ENCODE measurements at regions not wholly inside any gene's neighbourhood (a gene's known extent, or its start where the extent isn't known, plus 50 kb on each side); places are given as distances from the start of the nearest gene placed in this dataset.

DNA sequence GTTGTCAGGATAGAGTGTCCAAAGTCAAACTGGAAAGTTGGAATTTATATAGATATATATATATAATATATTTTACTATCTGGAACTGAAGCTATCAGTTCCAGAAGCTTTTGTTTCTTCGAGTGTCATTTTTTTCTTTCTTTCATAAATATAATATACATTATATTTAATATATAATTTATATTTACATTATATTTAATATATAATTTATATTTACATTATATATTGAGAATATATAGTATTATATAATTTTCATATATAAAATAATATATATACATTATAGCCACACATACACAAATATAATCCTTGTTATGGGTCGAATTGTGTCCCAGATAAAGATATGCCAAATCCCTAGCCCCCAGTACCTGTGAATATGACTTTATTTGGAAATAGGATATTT is 842.3 kb upstream of the LRRC4C start:
- Histone ChIP-seq H3K9me3 (replicated peaks) (no peaks in the 10 kb centered on the region), H3K4me1 (no peaks in the 10 kb centered on the region), H3K36me3 (no peaks in the 10 kb centered on the region), H3K4me3 (no peak overlapping the region), H3K27ac (no peak overlapping the region), H3K27me3 (no peaks in the 10 kb centered on the region)
- no peak for DNase-seq

DNA sequence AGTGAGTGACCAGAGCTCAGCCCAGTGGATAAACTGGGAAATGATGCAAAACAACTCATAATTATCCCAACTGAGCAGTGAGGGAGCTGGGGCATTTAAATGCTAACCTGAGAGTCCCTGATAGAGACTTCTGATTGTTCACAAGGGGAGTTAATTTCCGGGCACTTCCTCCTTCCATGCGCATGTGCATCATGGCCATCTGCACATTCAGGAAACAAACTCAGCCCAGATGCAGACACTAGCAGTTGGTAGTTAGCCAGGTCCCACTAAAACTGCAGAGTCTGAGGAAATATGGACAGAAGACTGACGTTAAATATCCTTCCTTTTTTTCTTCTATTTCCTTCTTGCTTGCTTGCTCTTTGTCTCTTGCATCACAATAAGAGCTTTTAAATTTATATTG is 852.1 kb upstream of the LRRC4C start:
- H3K27me3 ChIP-seq, result no peaks in the 10 kb centered on the region
- H3K4me1 ChIP-seq, result no peaks in the 10 kb centered on the region
- DNase-seq, result no peak
- H3K36me3 ChIP-seq, result no peaks in the 10 kb centered on the region
- no peaks in the 10 kb centered on the region for H3K9me3 ChIP-seq (replicated peaks)
- H3K27ac ChIP-seq, result no peak overlapping the region
- no peak overlapping the region for H3K4me3 ChIP-seq

DNA sequence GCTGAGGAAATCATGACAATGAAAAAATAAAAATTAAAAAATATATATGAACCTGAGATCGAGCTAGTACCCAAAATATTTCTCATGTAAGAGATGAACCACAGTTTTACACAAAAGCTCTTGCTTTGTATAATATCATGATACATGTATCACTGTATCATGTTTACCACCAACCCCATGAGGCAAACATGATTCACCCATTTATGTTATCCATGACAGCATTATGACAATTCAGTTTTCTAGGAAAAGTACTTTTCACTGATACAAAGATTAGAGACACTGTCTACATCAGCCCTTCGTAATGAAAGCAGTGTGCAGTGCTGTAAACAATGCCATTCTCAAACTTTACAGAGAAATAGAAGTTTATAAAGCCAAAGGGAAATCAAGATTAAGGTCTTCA is 852.5 kb upstream of the LRRC4C start:
- no peaks in the 10 kb centered on the region for H3K9me3 ChIP-seq (replicated peaks)

DNA sequence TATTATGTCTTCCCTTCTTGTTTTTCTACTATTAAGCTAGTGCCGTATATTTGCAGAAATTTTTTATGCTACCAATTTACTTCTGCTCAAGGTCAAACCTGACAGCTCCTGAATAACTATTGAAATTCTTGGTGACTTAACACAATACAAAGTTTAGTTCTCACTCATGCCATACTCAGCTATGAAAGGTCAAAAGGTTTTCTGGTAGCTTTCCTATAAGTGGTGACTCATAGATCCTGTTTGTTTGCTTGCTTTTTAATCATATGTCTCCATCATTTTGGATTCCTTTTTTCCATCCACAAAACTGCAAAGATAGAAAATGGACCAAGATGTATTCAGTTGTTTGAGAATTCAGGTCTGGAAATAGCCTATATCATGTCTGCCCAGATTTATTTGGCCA is 855.8 kb upstream of the LRRC4C start:
- no peaks in the 10 kb centered on the region for H3K4me1 ChIP-seq
- no peak overlapping the region for H3K4me3 ChIP-seq
- no peak overlapping the region for H3K27ac ChIP-seq
- no peaks in the 10 kb centered on the region for H3K36me3 ChIP-seq
- no peaks in the 10 kb centered on the region for H3K27me3 ChIP-seq
- no peaks in the 10 kb centered on the region for H3K9me3 ChIP-seq (replicated peaks)
- DNase-seq, result no peak

More for the DNA sequence above, 852.5 kb upstream of the LRRC4C start:
- no peaks in the 10 kb centered on the region for H3K36me3 ChIP-seq
- H3K27me3 ChIP-seq, result no peaks in the 10 kb centered on the region
- no peak overlapping the region for H3K27ac ChIP-seq
- H3K4me3 ChIP-seq, result no peak overlapping the region
- no peak for DNase-seq
- no peaks in the 10 kb centered on the region for H3K4me1 ChIP-seq

DNA sequence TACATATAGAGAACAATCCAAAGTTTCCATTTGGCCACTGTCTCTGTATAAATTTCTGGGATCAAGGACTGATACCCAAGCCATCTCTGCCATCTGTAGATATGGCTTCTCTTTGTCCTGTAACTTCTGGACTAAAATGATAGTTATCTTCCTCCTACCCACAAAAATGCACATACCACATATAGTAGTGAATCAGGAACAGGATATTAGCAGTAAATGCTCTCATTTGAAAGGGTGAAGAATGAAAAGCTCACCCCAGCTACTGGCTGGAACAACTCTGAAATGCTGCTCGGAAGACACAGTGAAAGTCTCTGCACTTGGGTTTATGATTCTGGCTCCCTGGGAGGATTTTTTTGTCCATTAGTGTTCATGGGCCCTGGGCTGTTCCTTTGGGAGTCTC is 856.4 kb upstream of the LRRC4C start:
- H3K4me3 ChIP-seq, result no peak overlapping the region
- no peaks in the 10 kb centered on the region for H3K27me3 ChIP-seq
- H3K4me1 ChIP-seq, result no peaks in the 10 kb centered on the region
- H3K9me3 ChIP-seq (replicated peaks), result no peaks in the 10 kb centered on the region
- H3K27ac ChIP-seq, result no peak overlapping the region
- DNase-seq, result no peak
- H3K36me3 ChIP-seq, result no peaks in the 10 kb centered on the region

DNA sequence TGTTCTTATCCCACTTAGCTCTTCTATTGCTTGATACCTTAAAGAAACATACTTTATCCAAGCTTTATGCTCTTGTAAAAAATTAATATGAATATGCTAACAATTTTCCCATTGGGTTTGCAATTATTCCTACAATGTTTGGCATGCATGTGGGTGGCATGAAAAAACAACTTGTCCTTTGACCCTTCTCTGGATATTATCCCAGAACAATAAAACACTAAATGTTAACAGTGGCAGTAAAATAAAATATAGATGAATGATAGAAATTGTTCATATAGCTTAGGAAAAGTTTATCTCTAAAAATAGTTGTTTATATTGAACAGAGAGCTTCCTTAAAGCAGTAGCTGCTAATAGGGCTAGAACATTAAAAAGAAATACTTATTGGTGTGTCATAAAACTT is 860.5 kb upstream of the LRRC4C start:
- Histone ChIP-seq H3K4me1 (no peaks in the 10 kb centered on the region), H3K36me3 (no peaks in the 10 kb centered on the region), H3K27ac (no peak overlapping the region), H3K4me3 (no peak overlapping the region), H3K9me3 (replicated peaks) (no peaks in the 10 kb centered on the region), H3K27me3 (no peaks in the 10 kb centered on the region)
- DNase-seq, result no peak

DNA sequence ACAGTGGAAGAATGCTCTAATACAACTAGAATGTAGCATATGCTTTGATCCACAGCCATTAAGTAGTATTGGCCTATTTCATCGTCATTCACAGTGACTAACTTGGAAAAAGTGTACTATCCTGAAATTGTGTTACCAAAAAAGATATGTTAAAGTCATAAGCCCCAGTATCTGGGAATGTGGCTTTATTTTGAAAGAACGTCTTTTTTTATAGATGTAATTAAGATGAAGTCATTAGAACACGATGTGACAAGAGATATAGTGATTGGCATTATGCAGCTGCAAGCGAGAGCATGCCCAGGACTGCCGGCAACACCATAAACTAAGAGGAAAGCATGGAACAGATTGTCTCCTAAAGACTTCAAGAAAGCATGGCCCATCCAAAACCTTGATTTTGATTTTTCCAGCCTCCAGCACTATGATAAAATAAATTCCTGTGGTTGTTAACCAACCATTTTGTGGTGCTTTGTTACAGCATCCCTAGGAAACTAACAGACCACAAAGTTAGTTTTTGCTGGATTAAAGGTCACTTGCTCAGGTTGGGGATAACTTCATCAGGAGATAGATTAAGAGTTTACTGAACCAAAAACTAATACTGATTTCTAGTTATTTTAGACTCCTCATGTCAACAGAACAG is 870.6 kb upstream of the LRRC4C start:
- no peaks in the 10 kb centered on the region for H3K27me3 ChIP-seq
- no peaks in the 10 kb centered on the region for H3K4me1 ChIP-seq
- no peak overlapping the region for H3K4me3 ChIP-seq
- H3K9me3 ChIP-seq (replicated peaks), result no peaks in the 10 kb centered on the region
- no peak overlapping the region for H3K27ac ChIP-seq
- DNase-seq, result no peak
- H3K36me3 ChIP-seq, result no peaks in the 10 kb centered on the region

DNA sequence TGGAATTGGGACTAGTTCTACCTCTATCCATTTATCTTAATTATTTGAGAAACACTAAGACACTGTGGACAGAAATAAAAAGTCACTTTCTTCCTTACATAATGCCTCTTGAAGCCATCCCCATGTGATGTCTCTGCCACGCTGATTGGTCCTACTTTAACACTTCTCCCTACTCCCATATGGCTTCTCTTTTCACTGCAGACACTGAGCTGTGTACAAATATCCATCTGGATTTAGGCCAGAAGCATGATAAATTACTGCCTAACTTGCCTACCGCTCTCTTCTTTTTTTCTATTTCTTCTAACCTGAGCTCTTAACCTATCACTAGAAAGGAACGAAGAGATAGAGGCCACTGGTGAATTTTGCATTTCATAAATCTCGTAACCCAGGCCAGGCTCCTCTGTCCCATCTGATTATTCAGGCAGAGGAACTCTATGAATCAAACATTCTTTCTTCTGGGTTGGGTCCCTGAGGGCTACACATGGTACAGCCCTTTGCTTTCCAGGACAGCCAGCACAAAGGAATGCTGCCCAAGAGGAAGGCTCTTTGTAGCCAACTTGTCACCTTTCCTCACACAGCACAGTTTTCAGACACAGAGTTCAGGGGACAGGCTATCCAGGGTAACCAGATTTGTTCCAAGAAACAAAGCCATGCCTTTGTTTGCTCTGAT is 878.5 kb upstream of the LRRC4C start:
- Histone ChIP-seq H3K27ac (no peak overlapping the region), H3K9me3 (replicated peaks) (no peaks in the 10 kb centered on the region), H3K4me3 (no peak overlapping the region), H3K36me3 (no peaks in the 10 kb centered on the region), H3K27me3 (no peaks in the 10 kb centered on the region; the same call in 1 of the 2 replicates), H3K4me1 (no peaks in the 10 kb centered on the region)
- no peak for DNase-seq

DNA sequence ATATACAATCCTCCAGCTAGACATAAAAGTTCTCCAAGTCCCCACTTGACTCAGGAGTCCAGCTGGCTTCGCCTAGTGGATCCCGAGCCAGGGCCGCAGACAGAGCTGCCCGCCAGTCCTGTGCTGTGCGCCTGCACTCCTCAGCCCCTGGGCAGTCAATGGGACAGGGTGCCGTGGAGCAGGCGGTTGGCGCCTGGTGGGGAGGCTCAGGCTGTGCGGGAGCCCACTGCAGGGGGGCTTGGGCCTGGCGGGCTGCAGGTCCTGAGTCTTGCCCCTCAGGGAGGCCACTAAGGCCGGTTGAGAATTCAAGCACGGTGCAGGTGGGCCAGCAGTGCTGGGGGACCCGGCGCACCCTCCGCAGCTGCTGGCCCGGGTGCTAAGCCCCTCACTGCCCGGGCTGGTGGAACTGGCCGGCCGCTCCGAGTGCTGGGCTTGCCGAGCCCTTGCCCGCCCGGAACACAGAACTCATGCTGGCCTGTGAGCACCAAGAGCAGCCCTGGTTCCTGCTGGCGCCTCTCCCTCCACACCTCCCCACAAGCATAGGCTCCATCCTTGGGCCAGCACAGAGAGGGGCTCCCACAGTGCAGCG is 884.8 kb upstream of the LRRC4C start:
- no peaks in the 10 kb centered on the region for H3K36me3 ChIP-seq
- H3K4me1 ChIP-seq, result no peaks in the 10 kb centered on the region
- H3K27me3 ChIP-seq, result no peaks in the 10 kb centered on the region; the same call in 1 of the 2 replicates
- no peak for DNase-seq
- no peak overlapping the region for H3K27ac ChIP-seq
- no peak overlapping the region for H3K4me3 ChIP-seq
- no peaks in the 10 kb centered on the region for H3K9me3 ChIP-seq (replicated peaks)

DNA sequence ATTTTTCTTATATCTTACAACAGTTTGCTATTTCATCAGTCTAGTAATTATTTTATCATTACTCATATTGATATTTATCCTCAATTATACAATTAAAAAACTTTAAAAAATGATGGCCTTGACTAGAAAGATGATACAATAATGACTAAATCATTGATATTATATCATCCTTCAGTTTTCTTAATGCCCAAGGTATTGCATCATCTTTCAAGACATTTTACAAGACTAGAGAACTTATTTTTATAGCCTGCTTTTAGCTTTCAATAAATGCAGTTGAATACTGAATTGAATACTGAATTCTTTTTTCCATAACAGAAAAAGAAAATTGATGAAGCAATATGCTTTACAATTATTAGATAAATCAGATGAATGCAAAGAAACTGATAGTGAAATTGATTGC is 886.5 kb upstream of the LRRC4C start:
- H3K36me3 ChIP-seq, result no peaks in the 10 kb centered on the region
- no peaks in the 10 kb centered on the region for H3K4me1 ChIP-seq
- no peaks in the 10 kb centered on the region for H3K9me3 ChIP-seq (replicated peaks)
- H3K27me3 ChIP-seq, result no peaks in the 10 kb centered on the region; the same call in 1 of the 2 replicates
- no peak for DNase-seq
- no peak overlapping the region for H3K4me3 ChIP-seq
- no peak overlapping the region for H3K27ac ChIP-seq

DNA sequence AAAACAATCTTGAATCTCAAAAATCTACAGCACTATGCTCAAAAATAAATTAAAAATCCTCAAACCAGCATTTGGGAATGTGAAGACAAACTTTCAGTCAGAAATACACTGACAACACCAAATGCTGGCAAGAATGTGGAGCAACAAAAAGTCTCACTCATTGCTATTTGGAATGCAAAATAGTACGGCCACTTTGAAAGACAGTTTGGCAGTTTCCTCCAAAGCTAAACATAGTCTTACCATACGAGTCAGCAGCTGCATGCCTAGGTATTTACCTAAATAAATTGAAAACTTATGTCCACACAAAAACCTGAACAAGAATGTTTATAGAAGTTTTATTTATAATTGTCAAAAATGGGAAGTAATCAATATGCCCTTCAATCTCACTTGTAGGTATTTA is 904.2 kb upstream of the LRRC4C start:
- H3K27ac ChIP-seq, result no peak overlapping the region
- H3K4me1 ChIP-seq, result no peaks in the 10 kb centered on the region
- H3K4me3 ChIP-seq, result no peak overlapping the region
- no peak for DNase-seq
- H3K9me3 ChIP-seq (replicated peaks), result no peaks in the 10 kb centered on the region
- no peaks in the 10 kb centered on the region for H3K36me3 ChIP-seq
- no peaks in the 10 kb centered on the region for H3K27me3 ChIP-seq

DNA sequence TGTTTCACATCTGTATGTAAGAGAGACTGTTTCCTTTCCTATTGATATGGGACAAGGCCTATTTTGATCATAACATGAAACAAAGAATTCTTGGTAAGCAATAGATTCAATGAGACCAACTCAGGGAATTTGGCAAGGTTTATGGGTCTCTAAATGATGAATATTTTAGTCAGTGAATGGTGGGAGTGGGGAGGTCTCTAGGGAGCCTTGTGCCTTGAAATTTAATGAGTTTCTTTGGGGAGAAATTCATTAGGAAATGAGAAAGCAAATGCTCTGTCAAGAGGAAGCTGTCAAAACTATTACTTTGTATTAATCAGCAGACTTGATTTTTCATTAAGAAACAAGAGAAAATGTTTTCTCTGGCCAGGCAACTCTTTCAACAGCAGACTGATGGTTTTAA is 921.7 kb upstream of the API5 start:
- Histone ChIP-seq H3K27ac (no peak overlapping the region), H3K27me3 (no peaks in the 10 kb centered on the region), H3K4me1 (no peaks in the 10 kb centered on the region), H3K4me3 (no peak overlapping the region), H3K9me3 (replicated peaks) (no peaks in the 10 kb centered on the region), H3K36me3 (no peaks in the 10 kb centered on the region)
- DNase-seq, result no peak

DNA sequence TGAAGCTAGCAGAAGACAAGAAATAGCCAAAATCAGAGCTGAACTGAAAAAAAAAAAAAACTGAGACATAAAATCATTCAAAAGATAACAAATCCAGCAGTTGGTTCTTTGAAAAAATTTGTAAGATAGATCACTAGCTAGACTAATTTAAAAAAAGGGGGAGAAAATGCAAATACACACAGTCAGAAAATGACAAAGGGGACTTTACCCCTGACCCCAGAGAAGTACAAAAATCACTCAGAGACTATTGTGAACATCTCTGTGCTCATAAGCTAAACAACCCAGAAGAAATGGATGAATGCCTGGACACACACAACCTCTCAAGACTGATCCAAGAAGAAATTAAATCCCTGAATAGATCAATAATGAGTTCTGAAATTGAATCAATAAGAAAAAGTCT is 914.3 kb upstream of the API5 start:
- Histone ChIP-seq H3K27ac (no peak overlapping the region), H3K4me3 (no peak overlapping the region), H3K27me3 (no peaks in the 10 kb centered on the region), H3K4me1 (no peaks in the 10 kb centered on the region), H3K36me3 (no peaks in the 10 kb centered on the region), H3K9me3 (replicated peaks) (no peaks in the 10 kb centered on the region)
- no peak for DNase-seq

DNA sequence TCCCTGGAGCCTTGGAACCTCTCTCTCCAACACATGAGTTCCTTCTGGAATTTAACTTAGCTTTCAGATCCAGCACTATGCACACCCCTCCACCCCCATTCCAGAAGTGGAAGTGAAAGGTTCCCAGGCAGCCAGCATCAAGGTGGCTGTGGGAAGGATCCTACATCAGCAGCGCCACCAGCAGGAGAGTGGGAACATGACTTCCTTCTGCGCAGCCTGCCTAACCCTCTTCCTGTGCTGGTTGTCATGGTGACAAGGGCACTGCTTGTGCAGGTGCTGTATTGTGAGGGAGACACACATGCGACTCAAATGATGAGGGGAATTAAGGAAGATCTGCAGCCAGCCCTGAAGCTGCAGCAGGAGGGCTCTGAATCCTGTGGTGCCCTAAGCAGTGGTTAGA is 904.5 kb upstream of the API5 start:
- Histone ChIP-seq H3K27ac (no peak overlapping the region), H3K9me3 (replicated peaks) (no peaks in the 10 kb centered on the region), H3K36me3 (0 out of 2 replicates have a peak, but pooled peaks cover 2% of the 10 kb centered on the region), H3K4me3 (no peak overlapping the region), H3K27me3 (no peaks in the 10 kb centered on the region; the same call in 1 of the 2 replicates), H3K4me1 (no peaks in the 10 kb centered on the region)
- peak; percentile 15 to 31 for DNase-seq

DNA sequence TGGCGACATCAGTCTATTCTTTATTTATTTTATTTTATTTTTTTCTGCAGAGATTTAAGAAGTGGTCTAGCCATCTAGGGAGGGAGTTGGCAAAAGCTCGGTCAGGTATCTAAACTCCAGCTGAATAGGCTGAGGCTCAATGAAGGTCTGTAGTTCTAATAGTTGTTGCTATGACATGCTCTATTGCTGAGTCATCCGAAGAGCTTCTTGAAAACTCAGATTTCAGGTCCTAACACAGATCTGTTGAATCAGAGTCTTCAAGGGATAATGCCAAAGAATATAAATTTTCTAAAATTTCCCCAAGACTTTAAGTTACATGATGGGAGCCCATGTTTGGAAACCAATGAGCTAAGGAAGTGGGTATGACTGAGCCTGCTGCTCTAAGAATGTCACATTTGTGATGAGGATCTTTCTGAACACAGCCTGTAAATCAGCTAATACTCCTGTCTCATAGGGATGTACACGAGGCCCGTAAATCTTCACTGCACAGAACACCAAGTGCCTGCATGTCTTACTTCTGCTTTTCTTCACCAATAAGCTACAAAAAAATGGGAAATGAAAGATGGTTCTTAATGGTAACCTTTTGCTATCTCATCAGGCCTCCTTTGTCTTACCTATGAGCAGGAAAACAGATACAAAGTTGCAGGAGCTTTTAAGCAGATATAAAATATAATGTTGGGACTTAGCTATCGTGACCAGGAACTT is 901.4 kb upstream of the API5 start:
- DNase-seq, result no peak
- H3K9me3 ChIP-seq (replicated peaks), result no peaks in the 10 kb centered on the region
- no peak overlapping the region for H3K27ac ChIP-seq
- H3K4me3 ChIP-seq, result no peak overlapping the region
- H3K4me1 ChIP-seq, result no peaks in the 10 kb centered on the region
- no peaks in the 10 kb centered on the region; the same call in 1 of the 2 replicates for H3K27me3 ChIP-seq
- peaks cover 2% of the 10 kb centered on the region; the same call in 1 of the 2 replicates for H3K36me3 ChIP-seq
